K562 (cell line): ENCODE measurements at regions not wholly inside any gene's neighbourhood (a gene's known extent, or its start where the extent isn't known, plus 50 kb on each side); places are given as distances from the start of the nearest gene placed in this dataset.

Experiments
- ATAC-seq: fragments of 200-7000 bp; cut with Tn5 transposase; 3 replicates; pipeline ENCODE4 v1.9.1; 2020; ENCODE audit warnings: moderate library complexity
- BruUV-seq: library from RNA; stranded (reverse); fragments of 400-500 nt; replicated peaks from 2 replicates; lab custom pipeline; 2021; lab: Mats Ljungman, UMichigan
- CTCF ChIA-PET: fragments of 300-600 bp; formaldehyde crosslinking; extraction: SDS; loops from one replicate; lab custom pipeline; 2021; ENCODE audit warnings: low intra/inter-chr PET ratio; lab: Yijun Ruan, JAX
- POLR2A ChIA-PET: fragments of 300-600, 350-650 bp; sonication (Branson Sonifier 250); formaldehyde crosslinking; extraction: SDS; loops from one replicate; lab custom pipeline; 2021; ENCODE audit warnings: antibody characterized with exemption, inconsistent platforms; lab: Yijun Ruan, JAX
- DNase-seq, 4 experiments: peaks; one replicate each; pipeline versions ENCODE4 v3.0.0 to v3.0.0-alpha.2; 2011 to 2018; ENCODE audit warnings: low spot score in 3 of 4, mixed read lengths in 3 of 4; ENCODE audit errors: extremely low read depth in 1 of 4
- FAIRE-seq: peaks from 2 replicates; lab custom pipeline; 2011; peaks lifted over from hg19 to GRCh38; lab: Jason Lieb, UNC
- H2AFZ ChIP-seq: 2 replicates; pipeline ENCODE4 v1.6.0; 2011; ENCODE audit warnings: low read depth, low read length, control low read depth, inconsistent platforms
- H3K27ac ChIP-seq: fragments of 200-600 bp; 3 replicates; pipeline ENCODE4 v1.8.0; 2011; ENCODE audit warnings: low read depth, mild to moderate bottlenecking, control low read depth, inconsistent platforms, low read length, moderate library complexity, mixed read lengths; ENCODE audit errors: extremely low read depth
- H3K27me3 ChIP-seq, 2 experiments: fragments of 300-600 bp in 1 of 2; 2 replicates in 1 of 2; 3 replicates in 1 of 2; pipeline versions ENCODE4 v1.6.0 to v1.8.0; 2011; ENCODE audit warnings: inconsistent platforms in 2 of 2, low read length in 2 of 2, mild to moderate bottlenecking in 1 of 2, mixed read lengths in 1 of 2, moderate library complexity in 1 of 2; ENCODE audit not compliant: control insufficient read depth in 2 of 2, insufficient read depth in 2 of 2
- H3K36me3 ChIP-seq: fragments of 300-600 bp; 3 replicates; pipeline ENCODE4 v1.8.0; 2011; ENCODE audit warnings: mild to moderate bottlenecking, low read length, inconsistent platforms; ENCODE audit not compliant: control insufficient read depth, insufficient read depth
- H3K4me1 ChIP-seq, 2 experiments: fragments of 200-600 bp in 1 of 2; replicated peaks in 1 of 2; 2 replicates in 1 of 2; 3 replicates in 1 of 2; pipeline versions ENCODE4 v1.5.1 to v1.8.0; 2011; ENCODE audit warnings: inconsistent platforms in 2 of 2, low read length in 2 of 2, mild to moderate bottlenecking in 1 of 2, mixed read lengths in 1 of 2, moderate library complexity in 1 of 2; ENCODE audit not compliant: control insufficient read depth in 2 of 2, insufficient read depth in 2 of 2
- H3K4me2 ChIP-seq: 2 replicates; pipeline ENCODE4 v1.6.1; 2011; ENCODE audit warnings: low read length, control low read depth, inconsistent platforms, mixed read lengths; ENCODE audit not compliant: insufficient read depth
- H3K4me3 ChIP-seq: fragments of 200-600 bp; sonication (generic), shearing (Covaris generic); 2 replicates; pipeline ENCODE4 v1.5.1; 2016; ENCODE audit warnings: control low read depth, inconsistent platforms
- H3K79me2 ChIP-seq: fragments of 200-600 bp; 3 replicates; pipeline ENCODE4 v1.8.0; 2011; ENCODE audit warnings: low read length, inconsistent platforms; ENCODE audit not compliant: control insufficient read depth, insufficient read depth
- H3K9ac ChIP-seq, 2 experiments: 2 replicates each; pipeline versions ENCODE4 v1.6.0 to v1.6.1; 2011; ENCODE audit warnings: low read depth in 2 of 2, low read length in 2 of 2, control low read depth in 1 of 2, inconsistent platforms in 1 of 2, mild to moderate bottlenecking in 1 of 2, mixed read lengths in 1 of 2; ENCODE audit not compliant: insufficient read depth in 1 of 2
- H3K9me1 ChIP-seq: one replicate; pipeline ENCODE4 v1.6.0; 2011; ENCODE audit warnings: inconsistent platforms, mild to moderate bottlenecking, low read length, moderate library complexity; ENCODE audit not compliant: control insufficient read depth, insufficient read depth
- H3K9me3 ChIP-seq: replicated peaks from 2 replicates; pipeline ENCODE4 v1.5.1; 2011; ENCODE audit warnings: low read depth, low read length, inconsistent platforms; ENCODE audit not compliant: control insufficient read depth, insufficient read depth
- H4K20me1 ChIP-seq: replicated peaks from 2 replicates; pipeline ENCODE4 v1.6.1; 2011; ENCODE audit warnings: low read length, inconsistent platforms, mixed read lengths; ENCODE audit not compliant: control insufficient read depth, insufficient read depth
- CBFA2T3 ChIP-seq: fragments of 450-650 bp; IDR thresholded peaks from 2 replicates; pipeline ENCODE4 v1.6.1; 2017
- FOXK1 ChIP-seq: sonication (generic); formaldehyde crosslinking; IDR thresholded peaks from 2 replicates; pipeline ENCODE4 v1.8.0; 2022; ENCODE audit warnings: missing genetic modification reagents, mild to moderate bottlenecking, borderline replicate concordance
- MEF2A ChIP-seq: IDR thresholded peaks from 2 replicates; pipeline ENCODE4 v1.6.1; 2011; ENCODE audit warnings: low read depth, mild to moderate bottlenecking, low read length, moderate library complexity; ENCODE audit not compliant: control insufficient read depth
- NBN ChIP-seq: fragments of 450-650 bp; IDR thresholded peaks from 2 replicates; pipeline ENCODE4 v1.6.1; 2016; ENCODE audit warnings: low read depth, mild to moderate bottlenecking
- NCOA1 ChIP-seq: fragments of 450-650 bp; IDR thresholded peaks from 2 replicates; pipeline ENCODE4 v1.6.1; 2016; ENCODE audit warnings: low read depth
- NCOR1 ChIP-seq: fragments of 450-650 bp; IDR thresholded peaks from 2 replicates; pipeline ENCODE4 v1.6.1; 2016; ENCODE audit warnings: mild to moderate bottlenecking, moderate library complexity
- NFIC ChIP-seq: fragments of 450-650 bp; IDR thresholded peaks from 2 replicates; pipeline ENCODE4 v1.6.1; 2017; ENCODE audit warnings: mild to moderate bottlenecking, inconsistent platforms
- PRPF4 ChIP-seq: fragments of 200-400 bp; formaldehyde crosslinking; IDR thresholded peaks from one replicate; pipeline ENCODE4 v1.6.1; 2017; ENCODE audit warnings: low read length, low read depth, mild to moderate bottlenecking; ENCODE audit not compliant: insufficient read depth, poor library complexity, severe bottlenecking
- RNF2 ChIP-seq: sonication (generic); IDR thresholded peaks from 2 replicates; pipeline ENCODE4 v1.6.1; 2016
- SRSF7 ChIP-seq: fragments of 200-400 bp; formaldehyde crosslinking; optimal IDR thresholded peaks from 2 replicates; pipeline ENCODE3; 2017; ENCODE audit warnings: mild to moderate bottlenecking, low read depth, low read length
- ZEB2 ChIP-seq: fragments of 450-650 bp; IDR thresholded peaks from 2 replicates; pipeline ENCODE4 v1.6.1; 2016
- ZFP30 ChIP-seq: fragments of 250-450 bp; sonication (Bioruptor Pico); IDR thresholded peaks from 2 replicates; pipeline ENCODE4 v1.8.0; 2022; ENCODE audit warnings: moderate library complexity, mild to moderate bottlenecking, inconsistent platforms, borderline replicate concordance
- ZFP91 ChIP-seq: sonication (generic); formaldehyde crosslinking; IDR thresholded peaks from 2 replicates; pipeline ENCODE4 v1.8.0; 2022; ENCODE audit warnings: mild to moderate bottlenecking, missing genetic modification reagents
- ZKSCAN1 ChIP-seq: fragments of 150-350 bp; IDR thresholded peaks from 2 replicates; pipeline ENCODE4 v1.6.1; 2016; ENCODE audit warnings: low read depth, low read length
- ZNF165 ChIP-seq: fragments of 250-450 bp; sonication (Bioruptor Pico); IDR thresholded peaks from 2 replicates; pipeline ENCODE4 v1.4.0; 2020; ENCODE audit warnings: borderline replicate concordance
- ZNF217 ChIP-seq: sonication (generic); formaldehyde crosslinking; IDR thresholded peaks from 2 replicates; pipeline ENCODE4 v1.8.0; 2022; ENCODE audit warnings: mild to moderate bottlenecking, missing genetic modification reagents
- ZNF507 ChIP-seq: conservative IDR thresholded peaks from 2 replicates; pipeline ENCODE4 v1.6.1; 2017; ENCODE audit warnings: missing genetic modification characterization, missing compliant biosample characterization
- ZNF511 ChIP-seq: sonication (generic); formaldehyde crosslinking; IDR thresholded peaks from 2 replicates; pipeline ENCODE4 v1.8.0; 2022; ENCODE audit warnings: mild to moderate bottlenecking, missing genetic modification reagents
- ZNF655 ChIP-seq: fragments of 250-450 bp; sonication (Bioruptor Pico); IDR thresholded peaks from 2 replicates; pipeline ENCODE4 v1.5.0; 2021
- ZNF785 ChIP-seq: fragments of 250-450 bp; sonication (Bioruptor Pico); IDR thresholded peaks from 2 replicates; pipeline ENCODE4 v1.4.0; 2020; ENCODE audit warnings: mild to moderate bottlenecking
- WGBS: fragments of 100-300 bp; shearing (Covaris generic); methylation state at CpG from one replicate; pipeline ENCODE4 v1.1.6; 2016; ENCODE audit warnings: low coverage, mixed read lengths; ENCODE audit not compliant: insufficient coverage; ENCODE audit errors: missing lambda C conversion rate; 5-methylcytosine and 5-hydroxymethylcytosine counted together
- in situ Hi-C: fragments of 300-500 bp; cut with MboI; formaldehyde crosslinking; loops from 4 replicates; pipeline ENCODE4 v1.15.0; 2018; ENCODE audit warnings: inconsistent platforms, mixed read lengths
- intact Hi-C: fragments of 100-400 bp; cut with micrococcal nuclease; formaldehyde crosslinking; loops from 2 replicates; pipeline ENCODE4 v1.14.2; 2022

GRCh38 chr10:78718032-78718572 lies 350.7 kb upstream of the ZMIZ1 start:
- H3K9me3 ChIP-seq: no peaks in the 10 kb centered on the region
- 5% methylated on average over 2 of the region's 2 CpGs for WGBS
- POLR2A ChIA-PET: interaction anchor here (0.6 kb wide), 1 partner anchor 522 kb away, joined by 3 read pairs; no protein-coding TSS in a partner anchor

More at GRCh38 chr10:78718032-78718572, 350.7 kb upstream of the ZMIZ1 start:
- H3K79me2 ChIP-seq: no peaks in the 10 kb centered on the region
- in situ Hi-C loops (no loop called here), intact Hi-C loops (no loop called here)
- peaks cover 0 to 9% of the 10 kb centered on the region in 2 experiments; a peak in 2 of 5 replicates for H3K27me3 ChIP-seq
- H3K9ac ChIP-seq: no peak overlapping the region
- no peaks in the 10 kb centered on the region for H3K4me1 ChIP-seq
- FAIRE-seq: no peak
- no peaks in the 10 kb centered on the region for H3K9me1 ChIP-seq
- no peaks in the 10 kb centered on the region for H4K20me1 ChIP-seq
- CTCF ChIA-PET: no interaction called here
- H2AFZ ChIP-seq: no peak overlapping the region
- no peak overlapping the region for H3K4me3 ChIP-seq
- no peak overlapping the region for H3K4me2 ChIP-seq
- BruUV-seq: no TSS peak
- DNase-seq: no peak
- H3K27ac ChIP-seq: no peak overlapping the region
- H3K36me3 ChIP-seq: no peaks in the 10 kb centered on the region
- TF ChIP-seq ZNF165 (CRISPR knock-in tag) (no peak), ZEB2 (no peak), PRPF4 (no peak), ZNF655 (CRISPR knock-in tag) (no peak), ZNF217 (no peak), NCOA1 (no peak), ZFP91 (no peak), ZKSCAN1 (no peak), NCOR1 (no peak), ZNF507 (tag) (no peak), ZFP30 (CRISPR knock-in tag) (no peak), FOXK1 (CRISPR knock-in tag) (no peak), ZNF785 (CRISPR knock-in tag) (no peak), CBFA2T3 (no peak), RNF2 (no peak), MEF2A (no peak), NFIC (no peak), SRSF7 (no peak), ZNF511 (CRISPR knock-in tag) (no peak), NBN (no peak)
- TF ChIP-seq, all 486 proteins: peak for 0
- no peak for ATAC-seq
